SK-N-SH (cell line): ENCODE measurements at regions not wholly inside any gene's neighbourhood (a gene's known extent, or its start where the extent isn't known, plus 50 kb on each side); places are given as distances from the start of the nearest gene placed in this dataset.

Source experiments
- CHD2 ChIP-seq: fragments of 150-350 bp; IDR thresholded peaks from 2 replicates; pipeline ENCODE4 v1.6.1; 2018; ENCODE audit warnings: low read length; ENCODE audit not compliant: partially characterized antibody
- CTCF ChIP-seq: fragments of 200-600 bp; sonication (generic); IDR thresholded peaks from 2 replicates; pipeline ENCODE4 v1.6.1; 2017; ENCODE audit warnings: antibody characterized with exemption, mild to moderate bottlenecking, moderate library complexity
- ELF1 ChIP-seq: IDR thresholded peaks from 2 replicates; pipeline ENCODE4 v1.4.0; 2012
- EZH2phosphoT487 ChIP-seq: fragments of 200-600 bp; sonication (generic); IDR thresholded peaks from 2 replicates; pipeline ENCODE4 v1.6.1; 2017; ENCODE audit warnings: low read depth, mixed run types, mild to moderate bottlenecking, antibody characterized with exemption, moderate library complexity, borderline replicate concordance
- IRF3 ChIP-seq: fragments of 150-350 bp; IDR thresholded peaks from 2 replicates; pipeline ENCODE4 v1.6.1; 2016; ENCODE audit warnings: mild to moderate bottlenecking, low read depth, low read length
- MAX ChIP-seq: IDR thresholded peaks from 2 replicates; pipeline ENCODE4 v1.4.0; 2012; ENCODE audit warnings: low read depth
- MEF2A ChIP-seq: IDR thresholded peaks from 2 replicates; pipeline ENCODE4 v1.4.0; 2012; ENCODE audit warnings: low read depth, borderline replicate concordance
- NRF1 ChIP-seq: IDR thresholded peaks from 2 replicates; pipeline ENCODE4 v1.6.1; 2012; ENCODE audit warnings: low read depth, mild to moderate bottlenecking, low read length
- REST ChIP-seq: IDR thresholded peaks from 2 replicates; pipeline ENCODE4 v1.6.1; 2012; ENCODE audit warnings: mild to moderate bottlenecking, low read depth, low read length, moderate library complexity
- RFX5 ChIP-seq: IDR thresholded peaks from 2 replicates; pipeline ENCODE4 v1.6.1; 2012; ENCODE audit warnings: mild to moderate bottlenecking, improper control_type of control experiment, low read length
- SMC3 ChIP-seq: IDR thresholded peaks from 2 replicates; pipeline ENCODE4 v1.6.1; 2012; ENCODE audit warnings: low read depth, low read length, improper control_type of control experiment

GRCh38 chr3:55300701-55301100, 186.4 kb downstream of the WNT5A start:
- TF ChIP-seq CHD2 (no peak), CTCF (no peak), REST (no peak), IRF3 (no peak), RFX5 (no peak), SMC3 (no peak), NRF1 (no peak), EZH2phosphoT487 (no peak), MEF2A (no peak), ELF1 (no peak), MAX (no peak)
